Panc1 (cell line): ENCODE measurements at regions not wholly inside any gene's neighbourhood (a gene's known extent, or its start where the extent isn't known, plus 50 kb on each side); places are given as distances from the start of the nearest gene placed in this dataset.

ENCODE experiments used
- ATAC-seq: fragments of 200-7000 bp; cut with Tn5 transposase; 2 replicates; pipeline ENCODE4 v1.9.1; 2020; ENCODE audit warnings: mild to moderate bottlenecking, moderate library complexity
- BruUV-seq: library from RNA; stranded (reverse); fragments of 400-500 nt; replicated peaks from 2 replicates; lab custom pipeline; 2021; lab: Mats Ljungman, UMichigan
- CTCF ChIA-PET: fragments of 300-600 bp; sonication (Branson Sonifier 250); formaldehyde crosslinking; loops from one replicate; lab custom pipeline; 2022; ENCODE audit warnings: antibody characterized with exemption; lab: Charles Lee
- POLR2A ChIA-PET: fragments of 300-600 bp; sonication (Branson Sonifier 250); formaldehyde crosslinking; loops from one replicate; lab custom pipeline; 2022; ENCODE audit warnings: antibody characterized with exemption; lab: Charles Lee
- DNase-seq: peaks from one replicate; pipeline ENCODE4 v3.0.0-alpha.2; 2010; ENCODE audit warnings: low read depth, low spot score
- H3K27ac ChIP-seq: 2 replicates; pipeline ENCODE4 v1.5.1; 2011; ENCODE audit warnings: mild to moderate bottlenecking, low read length, inconsistent platforms
- H3K27me3 ChIP-seq: fragments of 200-500 bp; sonication (Bioruptor generic); 2 replicates; pipeline ENCODE4 v1.6.0; 2014; ENCODE audit warnings: low read length, inconsistent platforms; ENCODE audit not compliant: control insufficient read depth, insufficient read depth
- H3K36me3 ChIP-seq: fragments of 200-500 bp; sonication (Bioruptor generic); 2 replicates; pipeline ENCODE4 v1.5.1; 2014; ENCODE audit warnings: inconsistent platforms, mild to moderate bottlenecking, low read length, moderate library complexity; ENCODE audit not compliant: control insufficient read depth, insufficient read depth
- H3K4me1 ChIP-seq: 2 replicates; pipeline ENCODE4 v1.5.1; 2011; ENCODE audit warnings: inconsistent platforms, mild to moderate bottlenecking, low read length, moderate library complexity; ENCODE audit not compliant: control insufficient read depth, insufficient read depth
- H3K4me3 ChIP-seq, 2 experiments: 2 replicates each; pipeline ENCODE4 v1.5.1; 2011 to 2012; ENCODE audit warnings: low read depth in 2 of 2, low read length in 2 of 2, mild to moderate bottlenecking in 2 of 2, inconsistent platforms in 1 of 2, moderate library complexity in 1 of 2
- H3K9me3 ChIP-seq: fragments of 200-500 bp; sonication (Bioruptor generic); 2 replicates; pipeline ENCODE4 v1.5.1; 2014; ENCODE audit warnings: low read depth, mild to moderate bottlenecking, inconsistent platforms, low read length, moderate library complexity; ENCODE audit not compliant: control insufficient read depth, insufficient read depth
- POLR2AphosphoS5 ChIP-seq: IDR thresholded peaks from 2 replicates; pipeline ENCODE4 v1.6.1; 2012; ENCODE audit warnings: mild to moderate bottlenecking, low read depth, low read length, moderate library complexity
- SIN3A ChIP-seq: IDR thresholded peaks from 2 replicates; pipeline ENCODE4 v1.6.1; 2012; ENCODE audit warnings: low read depth, mild to moderate bottlenecking, low read length, moderate library complexity, borderline replicate concordance; ENCODE audit not compliant: insufficient read depth
- TCF7L2 ChIP-seq: IDR thresholded peaks from 2 replicates; pipeline ENCODE4 v1.6.1; 2011; ENCODE audit warnings: mild to moderate bottlenecking, low read depth, low read length, inconsistent platforms
- in situ Hi-C: cut with HindIII; loops from 2 replicates; pipeline ENCODE4 v1.10.0; 2016; ENCODE audit warnings: low sequenced_read_pairs, low pct_unique_long_range_greater_than_20kb
- intact Hi-C: fragments of 100-400 bp; cut with micrococcal nuclease; formaldehyde crosslinking; loops from one replicate; pipeline ENCODE4 v1.10.0; 2022; ENCODE audit not compliant: unreplicated experiment
- TF ChIP-seq, protein P1 (sequence below): fragments of 450-650 bp; IDR thresholded peaks from 2 replicates; pipeline ENCODE4 v1.5.1; 2017; ENCODE audit warnings: mild to moderate bottlenecking
- TF ChIP-seq, protein P2 (sequence below), 2 experiments: IDR thresholded peaks; 2 replicates each; pipeline ENCODE4 v1.6.1; 2011 to 2012; ENCODE audit warnings: low read depth in 2 of 2, control low read depth in 1 of 2, low read length in 1 of 2, mild to moderate bottlenecking in 1 of 2, moderate library complexity in 1 of 2; ENCODE audit not compliant: insufficient read depth in 1 of 2

- Histone ChIP-seq H3K27me3 (no peaks in the 10 kb centered on the region), H3K27ac (no peak overlapping the region), H3K9me3 (no peaks in the 10 kb centered on the region), H3K4me3 (no peak overlapping the region), H3K4me1 (no peaks in the 10 kb centered on the region), H3K36me3 (no peaks in the 10 kb centered on the region)
- ChIA-PET POLR2A (no interaction called here), CTCF (no interaction called here)
- TF ChIP-seq, protein P1, sequence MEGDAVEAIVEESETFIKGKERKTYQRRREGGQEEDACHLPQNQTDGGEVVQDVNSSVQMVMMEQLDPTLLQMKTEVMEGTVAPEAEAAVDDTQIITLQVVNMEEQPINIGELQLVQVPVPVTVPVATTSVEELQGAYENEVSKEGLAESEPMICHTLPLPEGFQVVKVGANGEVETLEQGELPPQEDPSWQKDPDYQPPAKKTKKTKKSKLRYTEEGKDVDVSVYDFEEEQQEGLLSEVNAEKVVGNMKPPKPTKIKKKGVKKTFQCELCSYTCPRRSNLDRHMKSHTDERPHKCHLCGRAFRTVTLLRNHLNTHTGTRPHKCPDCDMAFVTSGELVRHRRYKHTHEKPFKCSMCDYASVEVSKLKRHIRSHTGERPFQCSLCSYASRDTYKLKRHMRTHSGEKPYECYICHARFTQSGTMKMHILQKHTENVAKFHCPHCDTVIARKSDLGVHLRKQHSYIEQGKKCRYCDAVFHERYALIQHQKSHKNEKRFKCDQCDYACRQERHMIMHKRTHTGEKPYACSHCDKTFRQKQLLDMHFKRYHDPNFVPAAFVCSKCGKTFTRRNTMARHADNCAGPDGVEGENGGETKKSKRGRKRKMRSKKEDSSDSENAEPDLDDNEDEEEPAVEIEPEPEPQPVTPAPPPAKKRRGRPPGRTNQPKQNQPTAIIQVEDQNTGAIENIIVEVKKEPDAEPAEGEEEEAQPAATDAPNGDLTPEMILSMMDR: no peak
- TF ChIP-seq, protein P2, sequence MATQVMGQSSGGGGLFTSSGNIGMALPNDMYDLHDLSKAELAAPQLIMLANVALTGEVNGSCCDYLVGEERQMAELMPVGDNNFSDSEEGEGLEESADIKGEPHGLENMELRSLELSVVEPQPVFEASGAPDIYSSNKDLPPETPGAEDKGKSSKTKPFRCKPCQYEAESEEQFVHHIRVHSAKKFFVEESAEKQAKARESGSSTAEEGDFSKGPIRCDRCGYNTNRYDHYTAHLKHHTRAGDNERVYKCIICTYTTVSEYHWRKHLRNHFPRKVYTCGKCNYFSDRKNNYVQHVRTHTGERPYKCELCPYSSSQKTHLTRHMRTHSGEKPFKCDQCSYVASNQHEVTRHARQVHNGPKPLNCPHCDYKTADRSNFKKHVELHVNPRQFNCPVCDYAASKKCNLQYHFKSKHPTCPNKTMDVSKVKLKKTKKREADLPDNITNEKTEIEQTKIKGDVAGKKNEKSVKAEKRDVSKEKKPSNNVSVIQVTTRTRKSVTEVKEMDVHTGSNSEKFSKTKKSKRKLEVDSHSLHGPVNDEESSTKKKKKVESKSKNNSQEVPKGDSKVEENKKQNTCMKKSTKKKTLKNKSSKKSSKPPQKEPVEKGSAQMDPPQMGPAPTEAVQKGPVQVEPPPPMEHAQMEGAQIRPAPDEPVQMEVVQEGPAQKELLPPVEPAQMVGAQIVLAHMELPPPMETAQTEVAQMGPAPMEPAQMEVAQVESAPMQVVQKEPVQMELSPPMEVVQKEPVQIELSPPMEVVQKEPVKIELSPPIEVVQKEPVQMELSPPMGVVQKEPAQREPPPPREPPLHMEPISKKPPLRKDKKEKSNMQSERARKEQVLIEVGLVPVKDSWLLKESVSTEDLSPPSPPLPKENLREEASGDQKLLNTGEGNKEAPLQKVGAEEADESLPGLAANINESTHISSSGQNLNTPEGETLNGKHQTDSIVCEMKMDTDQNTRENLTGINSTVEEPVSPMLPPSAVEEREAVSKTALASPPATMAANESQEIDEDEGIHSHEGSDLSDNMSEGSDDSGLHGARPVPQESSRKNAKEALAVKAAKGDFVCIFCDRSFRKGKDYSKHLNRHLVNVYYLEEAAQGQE (IDR thresholded peaks at IDR 0.05; ENCODE audit: insufficient read depth in 1 of 2, low read depth in 2 of 2, low read length in 1 of 2): no peak
- ATAC-seq (no peak), DNase-seq (no peak)
- in situ Hi-C loops: no loop called here
- no TSS peak for BruUV-seq
- intact Hi-C loops: no loop called here
Measured at GRCh38 chr1:56250809-56251208, 328.6 kb downstream of the PLPP3 start.

DNA sequence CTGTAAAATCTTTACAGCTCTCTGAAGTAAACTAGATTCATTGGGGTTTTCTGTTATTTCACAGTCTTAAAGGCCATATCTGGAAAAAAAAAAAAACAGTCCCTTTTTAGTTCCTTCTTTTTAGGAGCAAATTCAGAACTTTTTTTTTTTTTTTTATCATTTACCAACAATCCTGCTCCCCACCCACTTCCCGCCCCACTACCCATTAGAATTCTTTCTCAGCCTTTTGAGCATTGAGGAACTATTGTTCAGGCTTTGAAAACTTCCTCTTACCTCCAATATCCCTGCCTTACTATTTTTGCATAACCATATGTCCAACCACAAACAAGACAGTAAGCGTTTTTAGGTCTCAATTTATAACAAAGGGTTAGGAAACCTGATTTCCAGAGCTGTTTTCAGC is 330.1 kb downstream of the PLPP3 start:
- TF ChIP-seq TCF7L2: no peak
- no peak for TF ChIP-seq SIN3A
- TF ChIP-seq, protein P2 (IDR thresholded peaks at IDR 0.05; ENCODE audit: insufficient read depth in 1 of 2, low read depth in 2 of 2, low read length in 1 of 2): no peak
- TF ChIP-seq POLR2AphosphoS5: no peak
- TF ChIP-seq, protein P1: no peak
- POLR2A ChIA-PET: no interaction called here
- no peaks in the 10 kb centered on the region for H3K27me3 ChIP-seq
- in situ Hi-C loops (no loop called here), intact Hi-C loops (no loop called here)
- no peaks in the 10 kb centered on the region for H3K9me3 ChIP-seq
- H3K36me3 ChIP-seq: no peaks in the 10 kb centered on the region
- ATAC-seq (no peak), DNase-seq (no peak)
- BruUV-seq: no TSS peak
- H3K4me3 ChIP-seq: no peak overlapping the region
- no peak overlapping the region for H3K27ac ChIP-seq
- CTCF ChIA-PET: no interaction called here
- H3K4me1 ChIP-seq: no peaks in the 10 kb centered on the region
